ENCODE measurements at regions not wholly inside any gene's neighbourhood (a gene's known extent, or its start where the extent isn't known, plus 50 kb on each side); places are given as distances from the start of the nearest gene placed in this dataset.

DNA sequence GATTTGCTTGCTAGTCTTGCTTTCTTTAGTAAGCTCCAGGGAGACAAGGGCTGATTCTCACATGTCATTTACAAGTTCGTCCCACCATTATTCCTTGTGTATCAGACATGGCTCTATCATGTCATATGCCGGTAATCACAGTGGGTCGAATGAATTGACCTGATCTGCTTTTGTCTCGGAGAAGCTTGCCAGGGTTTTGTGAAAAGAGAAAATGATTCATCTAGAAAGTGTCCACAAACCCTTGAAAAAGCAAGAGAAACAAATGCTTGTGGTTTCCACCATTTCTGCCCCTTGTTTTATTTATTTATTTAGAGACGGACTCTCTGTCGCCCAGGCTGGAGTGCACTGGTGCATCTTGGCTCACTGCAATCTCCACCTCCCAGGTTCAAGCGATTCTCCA, 278.5 kb downstream of the TCF7L2 start:
- H3K4me3 ChIP-seq (ENCODE audit: low read depth, low read length), result no peak overlapping the region
- peak; percentile 39 for DNase-seq (ENCODE audit: low read depth)
- TF ChIP-seq, protein P1, sequence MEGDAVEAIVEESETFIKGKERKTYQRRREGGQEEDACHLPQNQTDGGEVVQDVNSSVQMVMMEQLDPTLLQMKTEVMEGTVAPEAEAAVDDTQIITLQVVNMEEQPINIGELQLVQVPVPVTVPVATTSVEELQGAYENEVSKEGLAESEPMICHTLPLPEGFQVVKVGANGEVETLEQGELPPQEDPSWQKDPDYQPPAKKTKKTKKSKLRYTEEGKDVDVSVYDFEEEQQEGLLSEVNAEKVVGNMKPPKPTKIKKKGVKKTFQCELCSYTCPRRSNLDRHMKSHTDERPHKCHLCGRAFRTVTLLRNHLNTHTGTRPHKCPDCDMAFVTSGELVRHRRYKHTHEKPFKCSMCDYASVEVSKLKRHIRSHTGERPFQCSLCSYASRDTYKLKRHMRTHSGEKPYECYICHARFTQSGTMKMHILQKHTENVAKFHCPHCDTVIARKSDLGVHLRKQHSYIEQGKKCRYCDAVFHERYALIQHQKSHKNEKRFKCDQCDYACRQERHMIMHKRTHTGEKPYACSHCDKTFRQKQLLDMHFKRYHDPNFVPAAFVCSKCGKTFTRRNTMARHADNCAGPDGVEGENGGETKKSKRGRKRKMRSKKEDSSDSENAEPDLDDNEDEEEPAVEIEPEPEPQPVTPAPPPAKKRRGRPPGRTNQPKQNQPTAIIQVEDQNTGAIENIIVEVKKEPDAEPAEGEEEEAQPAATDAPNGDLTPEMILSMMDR (IDR thresholded peaks at IDR 0.05; ENCODE audit: insufficient read depth, low read depth, low read length, missing control alignments), result no peak

DNA sequence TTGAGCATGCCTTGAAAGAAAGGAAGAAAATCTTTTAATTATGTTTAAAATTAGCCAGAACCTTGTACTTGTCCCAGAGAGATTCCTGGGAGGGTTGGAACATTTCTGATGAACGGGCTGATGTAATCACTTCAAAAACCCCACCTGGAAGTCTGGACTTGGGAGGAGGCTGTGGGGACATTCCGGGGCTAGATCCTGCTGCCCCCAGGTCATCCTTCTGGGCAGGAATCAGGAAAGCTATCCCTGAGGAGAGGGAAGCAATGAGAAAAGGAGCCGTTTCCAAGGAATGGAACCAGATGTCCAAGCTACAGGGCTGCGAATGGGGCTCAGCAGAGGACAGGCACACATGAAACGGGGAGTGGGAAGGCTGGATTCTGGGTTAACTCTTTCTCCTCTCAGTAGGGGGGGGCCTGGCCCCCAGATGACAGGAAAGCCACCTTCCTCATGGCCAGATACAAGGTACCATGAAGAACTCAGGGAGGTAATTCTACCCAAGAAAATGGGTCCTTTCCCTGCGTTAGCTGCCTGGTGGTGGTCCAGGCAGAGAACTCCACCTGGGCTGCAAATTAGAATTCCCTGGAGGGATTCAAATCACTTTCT, 280.1 kb downstream of the TCF7L2 start:
- TF ChIP-seq, protein P1 (IDR thresholded peaks at IDR 0.05; ENCODE audit: insufficient read depth, low read depth, low read length, missing control alignments), result no peak
- H3K4me3 ChIP-seq (ENCODE audit: low read depth, low read length), result no peak overlapping the region
- DNase-seq (ENCODE audit: low read depth), result no peak

DNA sequence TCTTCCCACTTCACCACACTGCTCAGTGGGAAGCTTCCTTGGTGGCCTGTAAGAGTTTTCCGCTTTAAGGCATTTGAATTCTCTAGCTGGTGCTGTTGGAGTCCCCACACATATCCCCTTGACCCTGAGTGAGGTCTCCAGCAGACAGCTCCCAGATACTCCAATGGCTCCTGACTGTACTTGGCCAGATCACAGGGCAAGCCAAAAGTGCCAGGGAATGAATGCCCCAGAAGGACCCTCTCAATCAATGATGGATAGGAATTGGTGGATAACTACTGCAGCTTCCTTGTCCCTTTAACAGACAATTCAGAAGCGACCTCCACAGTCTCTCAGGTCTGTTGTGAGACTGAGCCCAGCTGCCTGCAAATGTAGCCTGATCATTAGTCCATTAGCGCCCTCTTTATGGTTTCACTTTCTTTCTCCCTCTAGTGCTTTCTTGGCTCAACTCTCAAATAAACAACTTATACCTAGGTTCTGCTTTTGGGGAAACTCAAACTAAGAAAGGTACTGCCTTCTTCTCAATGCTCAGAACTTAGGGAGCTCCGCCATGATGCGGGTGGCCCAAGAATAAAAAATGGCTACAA, 283.0 kb downstream of the TCF7L2 start:
- peak; percentile 43 for DNase-seq (ENCODE audit: low read depth)

DNA sequence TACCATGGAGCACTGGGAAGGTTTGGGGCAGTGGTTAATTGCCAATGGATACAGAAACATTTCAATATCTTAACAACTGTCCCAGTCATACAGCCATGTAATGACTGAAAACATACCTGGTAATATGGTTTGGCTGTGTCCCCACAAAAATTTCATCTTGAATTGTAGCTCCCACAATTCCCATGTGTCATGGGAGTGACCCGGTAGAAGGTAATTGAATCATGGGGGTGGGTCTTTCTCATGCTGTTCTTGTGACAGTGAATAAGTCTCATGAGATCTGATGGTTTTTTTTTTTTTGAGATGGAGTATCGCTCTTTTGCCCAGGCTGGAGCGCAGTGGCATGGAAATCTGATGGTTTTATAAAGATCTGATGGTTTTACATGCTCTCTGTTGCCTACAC, 284.4 kb downstream of the TCF7L2 start:
- TF ChIP-seq, protein P1 (IDR thresholded peaks at IDR 0.05; ENCODE audit: insufficient read depth, low read depth, low read length, missing control alignments), result no peak
- DNase-seq (ENCODE audit: low read depth), result no peak
- no peak overlapping the region for H3K4me3 ChIP-seq (ENCODE audit: low read depth, low read length)

More for the DNA sequence above, 283.0 kb downstream of the TCF7L2 start:
- TF ChIP-seq, protein P1 (IDR thresholded peaks at IDR 0.05; ENCODE audit: insufficient read depth, low read depth, low read length, missing control alignments), result no peak
- H3K4me3 ChIP-seq (ENCODE audit: low read depth, low read length), result no peak overlapping the region

- no peak for DNase-seq (ENCODE audit: low read depth)
- TF ChIP-seq, protein P1 (IDR thresholded peaks at IDR 0.05; ENCODE audit: insufficient read depth, low read depth, low read length, missing control alignments), result no peak
- no peak overlapping the region for H3K4me3 ChIP-seq (ENCODE audit: low read depth, low read length)
Measured at GRCh38 chr10:113235508-113235907, 285.5 kb downstream of the TCF7L2 start.

GRCh38 chr10:113236998-113237397, 287.0 kb downstream of the TCF7L2 start:
- TF ChIP-seq, protein P1 (IDR thresholded peaks at IDR 0.05; ENCODE audit: insufficient read depth, low read depth, low read length, missing control alignments), result no peak
- no peak for DNase-seq (ENCODE audit: low read depth)
- H3K4me3 ChIP-seq (ENCODE audit: low read depth, low read length), result no peak overlapping the region

All from GM12865 (cell line).